ENCODE measurements at regions not wholly inside any gene's neighbourhood (a gene's known extent, or its start where the extent isn't known, plus 50 kb on each side); places are given as distances from the start of the nearest gene placed in this dataset.
"Not testable (repeated sequence)": the region's sequence is repeated elsewhere in the genome, so short reads cannot be mapped to it uniquely, and the experiment has no call there.

GRCh38 chr11:42840176-42840829, 471.5 kb upstream of the API5 start:
- DNase-seq (ENCODE audit: low read depth in 2 of 2): no peak

DNA sequence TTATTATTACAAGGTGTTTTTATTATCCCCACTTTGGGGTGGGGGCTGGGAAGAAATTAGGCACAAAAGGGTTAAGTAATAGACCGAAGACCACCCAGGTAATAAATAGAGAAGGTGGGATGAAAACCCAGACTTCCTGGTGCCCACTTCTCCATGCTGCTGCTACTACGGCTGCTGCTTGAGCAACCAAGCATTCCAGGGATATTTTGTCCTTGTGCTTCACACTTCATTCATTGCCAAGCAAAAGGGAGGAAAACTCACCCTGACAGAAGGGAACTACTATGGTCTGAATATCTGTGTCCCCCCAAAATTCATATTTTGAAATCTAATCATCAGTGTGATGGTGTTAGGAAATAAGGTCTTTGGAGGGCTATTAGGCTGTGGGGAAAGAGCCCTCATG, 470.9 kb upstream of the API5 start:
- DNase-seq (ENCODE audit: low read depth in 2 of 2): no peak

DNA sequence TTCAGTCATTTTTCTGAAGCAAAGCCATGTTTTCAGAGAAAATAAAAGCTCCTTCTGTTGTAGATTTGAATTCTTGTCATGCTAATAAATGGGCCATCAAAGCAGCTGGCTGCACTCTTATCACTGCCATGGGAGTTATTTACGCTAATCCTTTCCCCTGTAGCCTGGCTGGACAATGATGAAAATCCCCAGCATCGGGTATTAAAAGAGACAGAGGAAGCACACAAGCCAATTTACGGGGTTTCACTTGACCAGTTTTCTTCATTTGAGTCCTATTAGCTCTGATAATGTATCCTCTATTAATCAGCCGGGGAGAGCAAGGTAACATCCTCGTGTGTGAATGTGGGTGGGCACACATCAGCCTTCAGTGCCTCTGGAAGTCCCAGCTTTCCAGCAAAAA, 470.2 kb upstream of the API5 start:
- no peak for DNase-seq (ENCODE audit: low read depth in 2 of 2)

GRCh38 chr11:42849362-42849761, 462.4 kb upstream of the API5 start:
- DNase-seq (ENCODE audit: low read depth in 2 of 2): no peak

DNA sequence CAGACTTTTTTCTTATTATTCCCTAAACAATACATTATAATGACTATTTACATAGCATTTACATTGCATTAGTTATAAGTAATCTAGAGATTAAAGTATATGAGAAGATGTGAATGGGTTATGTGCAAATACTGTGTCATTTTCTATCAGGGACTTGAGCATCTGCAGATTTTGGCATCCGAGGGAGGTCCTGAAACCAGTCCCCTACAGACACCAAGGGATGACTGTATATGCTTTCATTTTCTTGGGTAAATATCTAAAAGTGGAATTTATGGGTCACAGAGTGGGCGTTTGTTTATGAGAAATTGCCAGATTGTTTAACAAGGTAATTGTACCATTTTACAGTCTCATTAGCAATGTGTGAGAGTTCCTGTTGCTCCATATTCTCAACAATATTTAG, 454.5 kb upstream of the API5 start:
- no peak for DNase-seq (ENCODE audit: low read depth in 2 of 2)

GRCh38 chr11:42870480-42870879, 441.3 kb upstream of the API5 start:
- no peak for DNase-seq (ENCODE audit: low read depth in 2 of 2)

DNA sequence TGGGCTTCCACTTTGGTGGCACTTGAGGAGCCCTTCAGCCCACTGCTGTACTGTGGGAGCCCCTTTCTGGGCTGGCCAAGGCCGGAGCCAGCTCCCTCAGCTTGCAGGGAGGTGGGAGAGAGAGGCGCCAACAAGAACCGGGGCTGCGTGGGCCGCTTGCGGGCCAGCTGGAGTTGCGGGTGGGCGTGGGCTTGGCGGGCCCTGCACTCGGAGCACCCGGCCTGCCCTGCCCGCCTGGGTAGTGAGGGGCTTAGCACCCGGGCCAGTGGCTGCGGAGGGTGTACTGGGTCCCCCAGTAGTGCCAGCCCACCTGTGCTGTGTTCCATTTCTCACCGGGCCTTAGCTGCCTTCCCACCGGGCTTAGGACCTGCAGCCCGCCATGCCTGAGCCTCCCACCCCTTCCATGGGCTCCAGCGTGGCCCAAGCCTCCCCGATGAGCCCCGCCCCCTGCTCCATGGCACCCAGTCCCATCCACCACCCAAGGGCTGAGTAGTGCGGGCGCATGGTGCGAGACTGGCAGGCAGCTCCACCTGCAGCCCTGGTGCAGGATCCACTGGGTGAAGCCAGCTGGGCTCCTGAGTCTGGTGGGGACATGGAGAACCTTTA, 437.9 kb upstream of the API5 start:
- DNase-seq (ENCODE audit: low read depth in 2 of 2): not testable (repeated sequence)

DNA sequence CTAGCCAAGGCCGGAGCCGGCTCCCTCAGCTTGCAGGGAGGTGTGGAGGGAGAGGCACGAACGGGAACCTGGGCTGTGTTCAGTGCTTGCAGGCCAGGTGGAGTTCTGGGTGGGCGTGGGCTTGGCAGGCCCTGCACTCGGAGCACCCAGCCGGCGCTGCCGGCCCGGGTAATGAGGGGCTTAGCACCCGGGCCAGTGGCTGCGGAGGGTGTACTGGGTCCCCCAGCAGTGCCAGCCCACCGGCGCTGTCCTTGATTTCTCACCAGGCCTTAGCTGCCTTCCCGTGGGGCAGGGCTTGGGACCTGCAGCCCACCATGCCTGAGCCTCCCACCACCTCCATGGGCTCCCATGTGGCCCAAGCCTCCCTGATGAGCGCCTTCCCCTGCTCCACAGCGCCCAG, 430.5 kb upstream of the API5 start:
- not testable (repeated sequence) for DNase-seq (ENCODE audit: low read depth in 2 of 2)

- no peak for DNase-seq (ENCODE audit: low read depth in 2 of 2)
Observed at GRCh38 chr11:42890773-42891172, 421.0 kb upstream of the API5 start.

GRCh38 chr11:42901084-42901483, 410.7 kb upstream of the API5 start:
- no peak for DNase-seq (ENCODE audit: low read depth in 2 of 2)

- DNase-seq (ENCODE audit: low read depth in 2 of 2): no peak
Observed at GRCh38 chr11:42906226-42906625, 405.6 kb upstream of the API5 start.

DNA sequence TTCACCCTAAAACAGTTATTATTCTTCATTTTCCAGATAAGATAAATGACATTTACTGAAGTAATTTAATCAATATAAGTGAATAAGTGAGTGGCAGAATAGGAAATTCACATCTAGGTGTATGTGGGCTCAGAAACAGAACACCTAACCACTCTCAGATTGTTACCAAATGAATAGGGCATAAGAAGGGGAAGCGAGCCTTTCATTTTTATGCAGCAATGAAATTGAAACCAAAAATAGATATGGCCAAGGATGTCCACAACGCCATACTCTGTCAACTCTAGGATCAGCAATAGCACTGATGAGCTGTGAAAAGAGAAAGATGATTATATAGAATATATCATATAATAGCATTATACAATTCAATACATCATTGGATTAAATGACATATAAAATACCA, 398.1 kb upstream of the API5 start:
- DNase-seq (ENCODE audit: low read depth in 2 of 2): no peak

DNA sequence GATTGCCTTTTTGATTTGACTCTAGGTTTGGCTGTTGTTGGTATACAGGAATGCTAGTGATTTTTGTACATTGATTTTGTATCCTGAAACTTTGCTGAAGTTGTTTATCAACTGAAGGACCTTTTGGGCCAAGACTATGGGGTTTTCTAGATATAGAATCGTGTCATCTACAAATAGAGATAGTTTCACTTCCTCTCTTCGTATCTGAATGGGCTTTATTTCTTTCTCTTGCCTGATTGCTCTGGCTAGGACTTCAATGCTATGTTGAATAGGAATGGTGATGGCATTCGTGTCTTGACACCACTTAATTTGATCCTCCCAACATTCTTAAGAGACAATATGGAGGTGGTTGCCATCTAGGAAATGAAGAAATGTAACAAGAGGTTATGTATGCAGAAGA, 388.1 kb upstream of the API5 start:
- no peak for DNase-seq (ENCODE audit: low read depth in 2 of 2)

DNA sequence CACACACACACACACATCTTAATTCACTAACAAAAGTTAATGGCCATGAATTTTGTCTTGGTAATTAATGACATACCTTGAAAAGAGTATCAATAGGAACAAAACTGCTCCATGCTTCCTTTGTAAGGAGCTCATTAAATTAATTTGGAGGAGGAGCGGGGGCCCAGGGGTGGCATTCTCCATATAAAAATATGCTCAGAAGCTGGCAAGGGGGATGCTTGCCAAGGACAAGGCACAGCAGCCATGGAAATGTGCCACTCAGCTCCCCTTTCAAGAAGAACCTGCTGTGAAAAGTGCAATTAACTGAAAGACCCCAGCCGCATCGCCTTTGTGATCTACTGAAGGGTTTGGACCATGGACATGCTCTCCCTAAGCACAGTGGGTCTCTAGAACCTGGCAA, 385.9 kb upstream of the API5 start:
- no peak for DNase-seq (ENCODE audit: low read depth in 2 of 2)

DNA sequence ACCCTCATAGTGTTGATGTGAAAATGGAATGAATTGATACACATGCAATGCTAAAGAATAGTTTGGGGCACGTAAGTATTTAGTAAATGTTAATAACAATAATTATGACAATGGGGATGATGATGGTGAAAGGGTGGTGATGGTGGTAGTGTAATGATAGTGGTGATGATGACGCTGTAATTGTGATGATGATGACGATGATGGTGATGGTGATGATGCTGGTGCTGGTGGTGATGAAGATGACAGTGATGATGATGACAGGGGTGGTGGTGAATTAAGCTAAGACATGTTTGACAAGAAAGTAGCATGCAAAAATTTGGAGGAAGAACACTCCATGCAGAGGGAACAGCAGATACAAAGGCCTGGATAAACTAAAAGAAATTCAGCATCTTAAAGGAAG, 364.4 kb upstream of the API5 start:
- no peak for DNase-seq (ENCODE audit: low read depth in 2 of 2)

- DNase-seq (ENCODE audit: low read depth in 2 of 2): not testable (repeated sequence)
Observed at GRCh38 chr11:42949738-42950376, 361.9 kb upstream of the API5 start.

- DNase-seq (ENCODE audit: low read depth in 2 of 2): no peak
Observed at GRCh38 chr11:42951266-42951665, 360.5 kb upstream of the API5 start.

DNA sequence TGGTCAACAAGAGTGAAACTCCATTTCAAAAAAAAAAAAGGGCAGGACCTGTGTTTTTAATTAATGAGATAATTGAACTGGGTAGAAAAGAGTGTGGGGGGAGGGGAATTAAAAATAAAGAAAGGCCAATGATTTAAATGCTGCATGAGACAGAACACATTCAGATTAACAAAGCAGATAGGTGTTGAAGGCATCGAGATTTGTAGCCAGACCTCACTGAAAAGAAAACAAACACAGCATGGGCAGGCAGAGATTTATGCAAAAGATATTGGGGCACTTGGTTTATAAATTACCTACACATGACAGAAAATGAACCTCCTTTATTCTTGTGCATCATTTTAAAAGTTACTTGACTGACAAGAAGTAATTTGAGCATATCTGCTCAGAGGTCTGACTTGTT, 354.0 kb upstream of the API5 start:
- DNase-seq (ENCODE audit: low read depth in 2 of 2): no peak

DNA sequence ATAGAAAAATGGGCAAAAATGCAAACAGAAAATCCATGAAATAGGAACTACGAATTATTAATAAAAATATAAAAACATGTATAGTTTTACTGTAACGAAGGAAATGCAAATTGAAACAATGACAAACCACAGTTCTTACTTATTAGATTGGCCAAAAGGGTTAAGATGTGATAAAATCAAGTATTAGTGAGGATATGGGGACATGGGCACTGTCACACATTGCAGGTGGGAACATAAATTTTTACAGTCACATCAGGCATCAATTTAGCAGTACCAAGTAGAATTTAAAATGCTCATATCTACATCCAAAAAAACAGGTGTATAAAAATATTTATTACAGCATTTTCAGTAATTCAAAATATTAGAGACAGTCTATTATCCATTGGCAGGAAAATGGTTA, 353.2 kb upstream of the API5 start:
- no peak for DNase-seq (ENCODE audit: low read depth in 2 of 2)

GRCh38 chr11:42960521-42961088, 351.2 kb upstream of the API5 start:
- no peak for DNase-seq (ENCODE audit: low read depth in 2 of 2)

GRCh38 chr11:42967653-42968052, 344.1 kb upstream of the API5 start:
- DNase-seq (ENCODE audit: low read depth in 2 of 2): no peak

GRCh38 chr11:42972741-42973140, 339.1 kb upstream of the API5 start:
- no peak for DNase-seq (ENCODE audit: low read depth in 2 of 2)

GRCh38 chr11:42974510-42975179, 337.2 kb upstream of the API5 start:
- DNase-seq (ENCODE audit: low read depth in 2 of 2): no peak

Data from fibroblast of skin of left biceps (primary cell).